ENCODE measurements at regions not wholly inside any gene's neighbourhood (a gene's known extent, or its start where the extent isn't known, plus 50 kb on each side); places are given as distances from the start of the nearest gene placed in this dataset.
A peak's percentile ranks its signal among the peaks of the same experiment; 100 is the strongest.
"Not testable (repeated sequence)": the region's sequence is repeated elsewhere in the genome, so short reads cannot be mapped to it uniquely, and the experiment has no call there.

GRCh38 chr7:10360050-10360449 lies 613.6 kb upstream of the PHF14 start:
- no peak for DNase-seq

DNA sequence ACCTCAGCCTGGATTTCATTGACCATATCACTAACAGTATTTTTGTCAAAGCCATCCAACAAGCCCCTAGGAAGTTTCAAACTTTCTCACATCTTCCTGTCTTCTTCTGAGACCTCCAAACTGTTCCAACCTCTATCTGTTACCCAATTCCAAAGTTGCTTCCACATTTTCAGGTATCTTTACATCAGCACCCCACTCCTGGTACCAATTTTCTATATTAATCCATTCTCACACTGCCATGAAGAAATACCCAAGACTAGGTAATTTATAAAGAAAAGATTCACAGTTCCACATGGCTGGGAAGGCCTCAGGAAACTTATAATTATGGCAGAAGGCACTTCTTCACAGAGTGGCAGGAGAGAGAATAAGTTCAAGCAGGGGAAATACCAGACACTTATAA lies 571.9 kb upstream of the PHF14 start:
- DNase-seq = no peak

DNA sequence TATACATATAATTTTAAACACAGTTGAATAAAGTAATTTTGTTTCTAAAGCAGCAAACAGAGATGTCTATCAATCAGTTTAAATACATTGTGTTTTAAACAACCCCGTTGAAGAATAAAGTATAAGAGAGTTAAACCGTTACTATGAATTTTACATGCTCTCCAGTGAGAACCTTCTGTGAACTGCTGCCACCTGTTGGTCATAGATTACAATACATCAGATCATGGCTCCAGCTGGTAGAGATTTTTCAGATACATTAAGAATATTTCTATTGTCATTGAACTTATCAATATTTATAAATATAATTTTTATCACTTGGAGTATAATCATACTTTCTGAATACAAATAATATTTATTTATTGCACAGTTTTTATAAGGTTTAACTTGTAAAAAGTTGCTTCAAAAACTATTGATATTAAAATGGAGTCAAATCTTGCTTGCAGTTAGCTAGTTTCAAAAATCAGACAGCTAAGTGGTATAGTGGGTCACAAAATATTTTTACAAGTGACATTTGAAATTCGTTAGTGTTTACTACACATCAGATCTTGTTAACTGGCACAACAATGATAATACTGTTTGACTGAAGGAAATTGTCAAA lies 561.2 kb upstream of the PHF14 start:
- DNase-seq = peak; percentile 15

DNA sequence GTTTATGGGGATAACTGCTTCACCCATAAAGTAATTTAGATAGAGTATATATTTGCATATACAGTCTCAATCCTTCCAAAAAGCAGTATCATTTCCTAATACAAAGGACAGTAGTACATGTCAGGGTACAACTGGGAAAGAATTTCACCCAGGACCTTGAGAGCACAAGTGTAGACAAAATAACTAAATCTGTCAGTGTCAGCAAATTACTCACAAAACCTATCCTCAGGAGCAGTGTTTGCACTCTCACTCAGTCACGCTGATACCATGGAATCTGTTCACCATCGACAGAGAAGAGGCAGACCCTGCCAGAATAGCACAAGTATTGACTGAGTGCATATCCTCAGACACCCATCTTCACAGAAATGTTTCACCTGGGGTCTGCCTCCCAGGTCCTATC lies 554.7 kb upstream of the PHF14 start:
- DNase-seq = no peak

- no peak for DNase-seq
Observed at GRCh38 chr7:10429031-10429430, 544.6 kb upstream of the PHF14 start.

DNA sequence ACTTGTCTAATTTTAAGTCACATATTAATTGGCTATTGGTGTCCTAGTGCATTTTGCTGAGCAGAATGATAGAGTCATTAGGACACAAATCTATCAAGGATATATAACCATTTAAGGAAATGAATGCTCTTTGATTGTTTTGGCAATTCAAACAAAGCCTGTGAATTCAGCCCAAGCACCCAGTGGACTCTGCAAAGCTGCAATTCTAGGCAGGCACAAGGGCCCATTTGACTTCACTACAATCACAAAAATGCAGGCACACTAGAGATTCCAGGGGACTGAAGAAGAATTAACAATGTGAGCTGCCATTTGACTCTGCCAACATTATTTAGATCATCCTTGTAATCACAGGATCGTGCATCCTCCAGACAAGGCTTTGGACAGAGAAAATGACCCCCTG lies 544.2 kb upstream of the PHF14 start:
- DNase-seq = no peak

GRCh38 chr7:10436302-10436701 lies 537.4 kb upstream of the PHF14 start:
- no peak for DNase-seq

GRCh38 chr7:10439027-10439426 lies 534.6 kb upstream of the PHF14 start:
- no peak for DNase-seq

DNA sequence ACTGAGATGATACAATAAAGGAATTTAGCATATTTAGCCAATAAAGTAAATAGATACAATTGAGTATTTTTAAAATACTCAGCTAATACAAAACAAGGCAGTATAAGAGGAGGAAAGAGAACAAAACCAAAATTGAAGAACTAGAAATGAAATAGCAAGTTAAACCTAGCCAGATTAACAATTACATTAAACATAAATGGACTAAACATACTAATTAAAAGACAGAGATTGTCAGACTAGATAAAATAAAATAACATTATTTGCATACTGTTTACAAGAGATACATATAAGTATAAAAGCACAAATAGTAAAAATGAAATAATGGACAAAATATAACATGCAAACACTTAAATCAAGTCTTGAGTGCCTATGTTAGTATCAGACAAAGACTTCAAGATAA lies 517.7 kb upstream of the PHF14 start:
- DNase-seq = no peak

DNA sequence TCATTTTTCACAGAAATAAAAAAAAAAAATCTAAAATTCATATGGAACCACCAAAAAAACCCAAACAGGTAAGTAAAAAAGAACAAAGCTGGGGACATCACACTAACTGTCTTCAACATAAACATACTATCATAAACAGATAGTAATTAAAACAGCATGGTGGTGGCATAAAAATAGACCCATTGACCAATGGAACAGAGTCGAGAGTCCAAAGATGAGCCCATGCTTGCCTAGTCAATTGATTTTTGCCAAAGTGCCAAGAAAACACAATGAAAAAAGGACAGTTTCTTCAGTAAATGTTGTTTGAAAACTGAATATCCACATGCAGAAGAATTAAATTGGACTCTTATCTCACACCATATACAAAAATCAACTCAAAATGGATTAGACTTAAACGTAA lies 513.2 kb upstream of the PHF14 start:
- DNase-seq = no peak

- no peak for DNase-seq
Observed at GRCh38 chr7:10463701-10464100, 510.0 kb upstream of the PHF14 start.

GRCh38 chr7:10465536-10465935 lies 508.1 kb upstream of the PHF14 start:
- DNase-seq = not testable (repeated sequence)

DNA sequence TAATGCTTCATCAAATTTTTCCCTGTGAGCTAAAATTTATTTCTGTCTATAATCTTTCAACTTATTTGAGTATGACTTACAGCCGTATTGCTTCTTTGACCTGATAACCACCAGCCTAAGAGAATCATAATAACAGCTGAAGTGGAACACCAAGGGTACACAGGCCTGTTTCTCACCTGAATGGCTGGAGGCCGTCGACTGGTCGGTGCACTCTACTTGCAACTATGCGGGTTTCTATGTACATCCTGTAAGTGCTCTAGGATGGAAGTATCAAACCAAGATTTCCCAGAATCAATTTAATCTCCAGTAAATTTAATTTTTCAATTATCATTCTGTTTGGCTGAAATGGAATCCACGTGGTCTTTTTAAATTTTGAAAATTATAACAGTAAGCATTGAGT lies 504.8 kb upstream of the PHF14 start:
- no peak for DNase-seq

GRCh38 chr7:10469476-10469875 lies 504.2 kb upstream of the PHF14 start:
- no peak for DNase-seq

DNA sequence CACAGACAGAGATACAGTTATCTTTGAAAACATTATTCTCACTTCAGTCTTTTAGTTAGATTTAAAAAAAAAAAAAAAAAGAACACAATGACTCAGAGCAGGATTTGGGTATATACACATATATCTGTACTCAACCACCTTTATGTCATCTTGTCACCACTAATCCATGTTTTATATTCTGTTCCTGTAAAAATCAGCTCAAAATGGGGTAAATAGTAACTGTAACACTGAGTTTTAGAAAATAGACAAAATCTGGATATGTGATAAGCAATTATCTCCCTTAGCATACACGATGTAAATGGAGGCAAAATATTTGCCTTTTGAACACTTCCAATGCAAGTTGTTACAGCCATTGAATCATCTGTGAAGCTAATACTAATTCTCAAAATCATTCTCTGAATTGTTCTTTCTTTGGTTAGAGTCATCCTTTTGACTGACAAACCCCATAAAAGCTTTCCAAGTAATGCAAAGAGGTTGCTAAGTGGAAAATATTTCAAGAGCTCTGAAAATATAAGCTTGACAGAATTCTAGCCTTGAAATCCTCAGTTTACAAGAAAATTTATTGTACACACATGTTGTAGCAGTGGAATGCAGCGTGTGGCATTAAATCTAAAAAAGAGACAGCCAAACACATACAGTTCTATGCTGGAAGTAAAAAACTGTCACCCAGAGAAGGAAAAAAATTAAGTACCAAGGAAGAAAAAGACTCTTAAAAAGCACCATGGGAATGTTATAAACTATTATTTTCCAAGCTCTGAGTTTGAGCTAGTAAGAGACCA lies 502.2 kb upstream of the PHF14 start:
- no peak for DNase-seq

- no peak for DNase-seq
Observed at GRCh38 chr7:10472115-10472514, 501.6 kb upstream of the PHF14 start.

- no peak for DNase-seq
Observed at GRCh38 chr7:10473569-10473968, 500.1 kb upstream of the PHF14 start.

DNA sequence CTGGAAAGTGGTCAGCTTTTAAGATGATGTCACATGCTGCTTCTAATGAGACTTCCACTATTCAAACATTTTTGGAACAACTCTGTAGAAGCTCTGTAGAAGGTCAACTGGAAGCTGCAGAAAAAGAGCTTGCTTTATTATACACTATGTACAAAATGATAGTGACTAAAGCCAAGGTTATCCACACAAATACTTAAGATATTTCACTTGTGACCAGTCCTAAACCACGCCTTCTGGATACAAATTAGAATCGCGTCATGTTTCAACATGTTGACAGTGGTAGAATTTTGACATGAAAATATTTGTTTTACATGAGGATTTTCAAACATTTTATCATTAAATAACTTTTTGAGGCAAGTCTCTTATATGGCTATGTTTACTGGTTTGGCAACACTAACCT lies 499.6 kb upstream of the PHF14 start:
- DNase-seq = no peak

DNA sequence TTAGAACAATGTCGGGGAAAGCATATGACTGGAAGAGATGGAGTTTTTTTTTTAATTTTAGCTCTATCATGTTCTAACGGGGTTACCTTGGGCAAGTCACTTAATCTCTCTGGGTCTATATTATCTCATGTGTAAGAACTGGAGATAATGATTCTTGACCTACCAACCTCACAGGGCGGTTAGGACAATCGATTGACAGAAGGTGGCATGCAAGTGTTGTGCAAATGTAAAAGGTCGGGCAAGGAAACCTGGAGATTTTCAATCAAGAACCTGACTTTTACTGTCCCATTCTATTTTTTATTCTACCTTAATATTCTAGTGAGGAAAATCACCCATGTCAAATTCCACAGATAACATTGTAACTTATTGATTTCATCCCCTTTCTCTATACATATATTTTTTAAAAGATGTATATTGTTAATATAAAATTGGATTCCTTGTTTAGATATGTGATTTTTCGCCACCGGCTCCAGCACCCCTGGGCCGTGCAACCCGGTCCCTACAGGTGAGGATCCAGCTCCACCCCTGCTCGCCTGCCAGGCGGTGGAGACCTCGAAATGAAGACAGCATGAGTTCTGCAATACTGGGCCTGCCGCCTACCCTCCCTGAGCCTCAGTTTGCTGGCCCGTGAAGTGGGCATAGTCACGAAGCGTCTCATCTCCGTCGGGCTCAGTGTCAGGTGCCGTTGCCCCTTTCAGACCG lies 497.6 kb upstream of the PHF14 start:
- no peak for DNase-seq

GRCh38 chr7:10476642-10477041 lies 497.0 kb upstream of the PHF14 start:
- no peak for DNase-seq

DNA sequence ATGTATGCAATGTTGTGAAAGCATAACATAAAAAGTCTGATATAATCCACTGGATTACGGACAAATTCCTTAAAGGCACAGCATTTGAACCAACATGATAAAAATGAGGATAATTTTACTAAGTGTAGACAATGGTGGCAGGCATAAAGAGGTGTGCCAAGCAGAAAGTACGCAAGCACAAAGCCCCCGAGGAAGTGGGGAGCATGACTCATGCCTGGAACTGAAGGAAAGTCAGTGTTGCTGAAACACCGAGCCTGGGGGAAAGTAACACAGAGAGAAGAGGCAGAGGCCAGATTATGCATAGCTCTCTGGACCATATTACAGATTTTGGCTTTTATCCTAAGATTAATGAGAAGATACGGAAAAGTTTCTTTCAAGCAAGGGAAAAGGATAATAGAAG lies 490.0 kb upstream of the PHF14 start:
- DNase-seq = no peak

GRCh38 chr7:10484767-10485166 lies 488.9 kb upstream of the PHF14 start:
- DNase-seq = no peak

DNA sequence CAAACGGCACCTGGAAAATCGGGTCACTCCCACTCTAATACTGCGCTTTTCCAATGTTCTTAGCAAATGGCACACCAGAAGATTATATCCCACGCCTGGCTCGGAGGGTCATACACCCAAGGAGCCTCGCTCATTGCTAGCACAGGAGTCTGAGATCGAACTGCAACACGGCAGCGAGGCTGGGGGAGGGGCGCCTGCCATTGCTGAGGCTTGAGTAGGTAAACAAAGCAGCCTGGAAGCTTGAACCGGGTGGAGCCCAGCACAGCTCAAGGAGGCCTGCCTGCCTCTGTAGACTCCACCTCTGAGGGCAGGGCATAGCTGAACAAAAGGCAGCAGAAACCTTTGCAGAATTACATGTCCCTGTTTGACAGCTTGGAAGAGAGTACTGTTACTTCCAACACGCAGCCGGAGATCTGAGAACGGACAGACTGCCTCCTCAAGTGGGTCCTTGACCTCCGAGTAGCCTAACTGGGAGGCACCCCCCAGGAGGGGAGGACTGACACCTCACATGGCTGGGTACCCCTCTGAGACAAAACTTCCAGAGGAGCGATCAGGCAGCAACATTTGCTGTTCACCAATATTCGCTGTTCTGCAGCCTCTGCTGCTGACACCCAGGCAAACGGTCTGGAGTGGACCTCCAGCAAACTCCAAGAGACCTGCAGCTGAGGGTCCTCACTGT lies 472.3 kb upstream of the PHF14 start:
- not testable (repeated sequence) for DNase-seq

- no peak for DNase-seq
Observed at GRCh38 chr7:10507032-10507431, 466.6 kb upstream of the PHF14 start.

Data from GF-D8 (cell line).